Skin epidermis (tissue), 12 donors: ENCODE measurements at regions not wholly inside any gene's neighbourhood (a gene's known extent, or its start where the extent isn't known, plus 50 kb on each side); places are given as distances from the start of the nearest gene placed in this dataset.

Source experiments
- H3K27ac ChIP-seq, 21 experiments: fragments of 200-600 bp; sonication (generic) in 11 of 21; one replicate each; pipeline ENCODE4 v1.5.0; 2020; ENCODE audit warnings: mild to moderate bottlenecking in 3 of 21, inconsistent platforms in 2 of 21, moderate library complexity in 2 of 21
- H3K4me3 ChIP-seq, 7 experiments: fragments of 200-600 bp; sonication (generic) in 2 of 7; one replicate each; pipeline ENCODE4 v1.5.0; 2020; ENCODE audit warnings: inconsistent platforms in 2 of 7, mild to moderate bottlenecking in 2 of 7, moderate library complexity in 1 of 7

DNA sequence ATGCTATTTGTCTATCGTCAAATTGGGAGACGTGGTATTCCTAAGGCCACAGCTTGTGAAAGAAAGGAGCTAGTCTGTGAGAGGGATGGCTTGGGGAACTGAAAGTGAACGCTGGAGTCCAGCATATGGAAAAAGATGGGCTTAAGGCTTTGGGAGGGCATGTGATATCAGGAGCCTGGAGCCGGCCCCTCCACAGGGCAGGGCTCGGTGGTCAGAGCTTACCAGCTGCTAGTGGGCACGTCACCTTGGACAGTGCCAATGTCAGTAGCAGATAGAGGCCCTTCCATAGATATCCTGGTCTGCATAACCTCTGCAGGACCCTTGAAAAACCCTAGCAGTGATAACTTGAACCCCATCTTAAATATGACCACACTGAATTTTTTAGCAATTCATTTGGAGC, 259.1 kb upstream of the RAB6C start:
- no peak overlapping the region for H3K4me3 ChIP-seq
- no peak overlapping the region for H3K27ac ChIP-seq

DNA sequence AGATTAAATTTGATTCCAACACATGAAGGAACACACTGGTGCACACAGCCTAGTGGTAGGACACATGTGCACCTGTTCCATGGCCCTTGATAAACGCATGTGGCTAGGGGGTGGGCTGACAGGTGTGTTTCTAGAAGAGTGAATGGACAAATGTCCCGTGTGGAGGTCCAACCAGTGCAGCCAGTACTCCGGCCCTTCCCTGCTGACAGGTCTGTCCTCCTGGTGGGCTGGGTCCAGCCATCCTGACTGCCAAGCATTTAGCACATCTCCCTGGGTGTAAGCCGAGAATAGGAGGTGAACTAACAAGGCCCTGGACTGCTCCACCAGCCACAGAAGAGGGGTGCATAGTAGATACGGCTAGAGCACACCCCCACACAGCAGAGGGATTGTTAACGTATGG, 258.7 kb upstream of the RAB6C start:
- no peak overlapping the region for H3K27ac ChIP-seq

DNA sequence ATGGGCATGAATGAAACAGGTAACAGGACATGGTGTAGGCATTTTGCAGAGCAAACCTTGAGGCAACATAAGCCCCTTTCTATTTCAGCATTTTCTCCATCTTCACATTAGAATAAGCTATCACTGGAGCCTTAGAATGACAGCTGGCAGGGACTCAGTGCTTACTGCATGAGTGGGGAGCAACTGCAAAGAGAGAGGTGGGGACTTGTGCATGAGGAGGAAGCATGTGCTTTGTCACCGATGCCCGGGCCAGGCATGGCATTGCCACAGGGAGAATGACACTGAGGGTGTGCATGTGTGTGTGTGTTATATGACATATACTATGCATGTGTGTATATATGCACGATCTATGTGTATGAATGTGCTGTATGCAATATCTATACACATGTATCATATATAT, 258.2 kb upstream of the RAB6C start:
- Histone ChIP-seq H3K27ac (no peak overlapping the region), H3K4me3 (no peak overlapping the region)

More for the DNA sequence above, 258.7 kb upstream of the RAB6C start:
- no peak overlapping the region for H3K4me3 ChIP-seq

DNA sequence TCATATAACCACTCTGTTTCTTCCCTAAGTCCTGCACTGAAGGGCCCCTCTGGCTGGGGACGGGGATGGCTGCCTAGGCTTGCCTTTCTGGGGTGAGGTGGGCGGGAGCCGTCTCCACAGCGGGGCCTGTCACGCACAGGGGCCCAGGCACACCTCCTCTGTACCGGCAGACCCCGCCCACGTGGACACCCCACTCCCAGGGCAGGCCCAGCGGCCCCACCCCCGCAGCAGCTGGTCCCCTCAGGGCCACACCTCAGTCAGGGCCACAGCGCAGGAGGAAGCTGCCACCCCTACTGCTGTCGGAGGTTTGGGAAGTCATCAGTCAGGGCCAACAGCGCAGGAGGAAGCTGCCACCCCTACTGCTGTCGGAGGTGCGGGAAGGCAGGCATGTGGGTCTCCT, 257.6 kb upstream of the RAB6C start:
- Histone ChIP-seq H3K27ac (no peak overlapping the region), H3K4me3 (no peak overlapping the region)

DNA sequence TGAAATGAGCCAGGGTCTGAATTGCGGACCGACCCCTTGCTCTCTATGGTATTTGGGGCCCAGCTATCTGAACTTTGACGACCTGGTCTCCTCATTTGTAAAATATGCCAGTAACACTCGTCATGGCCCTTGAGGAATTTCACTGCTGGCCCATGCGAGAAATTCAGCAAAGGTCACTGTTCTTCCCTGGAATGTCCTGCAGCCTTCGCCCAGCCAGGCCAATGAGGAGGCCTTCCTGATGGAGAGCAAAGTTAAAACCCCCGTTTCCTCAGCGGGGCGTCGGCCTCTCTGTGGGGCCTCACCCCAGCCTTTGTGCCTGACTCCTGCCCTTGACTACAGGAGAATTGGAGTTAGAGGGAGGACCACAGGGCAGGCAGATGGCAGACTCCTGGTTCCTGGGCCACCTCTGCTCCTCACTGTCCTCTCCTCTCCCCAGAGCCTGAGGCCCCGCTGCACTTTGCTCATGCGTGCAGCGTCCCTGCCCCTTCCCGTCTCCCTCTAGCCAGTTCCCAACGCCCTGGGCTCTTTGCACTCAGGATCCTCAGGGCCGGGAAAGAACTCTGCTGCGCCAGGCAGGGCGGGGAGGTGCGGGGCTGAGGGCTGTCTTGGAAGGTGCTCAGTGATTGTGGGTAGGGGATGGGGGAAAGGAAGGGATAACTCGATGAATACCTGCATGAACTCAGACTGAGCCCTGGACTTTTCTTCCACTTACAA, 257.0 kb upstream of the RAB6C start:
- Histone ChIP-seq H3K4me3 (no peak overlapping the region), H3K27ac (no peak overlapping the region)

DNA sequence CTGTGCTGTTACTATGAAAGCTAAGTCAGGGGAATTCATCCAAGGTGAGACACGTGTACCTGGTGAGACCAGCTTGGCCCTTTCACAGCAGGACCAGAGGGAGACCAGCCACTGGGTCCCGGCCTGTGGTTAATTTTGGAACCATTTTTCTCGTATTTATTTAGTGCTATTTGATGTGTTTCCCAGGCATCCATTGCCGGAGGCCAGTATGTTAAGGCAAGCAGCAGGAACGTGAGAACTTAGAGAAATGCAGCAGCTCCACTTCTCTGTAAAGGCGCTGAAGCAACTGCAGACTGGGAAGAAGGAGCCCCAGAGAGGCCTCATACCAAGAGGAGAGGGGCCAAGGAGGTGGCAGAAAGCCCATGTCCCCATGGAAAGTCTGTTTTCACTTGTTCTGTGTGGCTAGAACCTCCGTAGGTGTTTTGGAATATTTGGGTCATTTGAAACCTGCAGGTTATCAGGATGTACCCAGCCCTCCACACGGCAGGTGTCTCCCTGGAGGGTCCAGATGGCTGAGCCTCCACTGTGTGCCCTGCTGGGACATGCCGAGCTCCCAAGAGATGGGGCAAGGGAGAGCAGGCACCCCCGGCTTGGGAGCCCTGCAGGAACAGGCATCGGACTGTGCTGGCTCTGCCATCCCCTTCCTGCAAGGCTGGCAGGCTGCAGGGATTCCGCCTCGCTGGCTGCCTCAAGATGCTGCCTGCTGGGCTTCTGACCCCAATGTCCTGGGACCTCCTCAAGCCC, 256.0 kb upstream of the RAB6C start:
- Histone ChIP-seq H3K4me3 (no peak overlapping the region), H3K27ac (no peak overlapping the region)

DNA sequence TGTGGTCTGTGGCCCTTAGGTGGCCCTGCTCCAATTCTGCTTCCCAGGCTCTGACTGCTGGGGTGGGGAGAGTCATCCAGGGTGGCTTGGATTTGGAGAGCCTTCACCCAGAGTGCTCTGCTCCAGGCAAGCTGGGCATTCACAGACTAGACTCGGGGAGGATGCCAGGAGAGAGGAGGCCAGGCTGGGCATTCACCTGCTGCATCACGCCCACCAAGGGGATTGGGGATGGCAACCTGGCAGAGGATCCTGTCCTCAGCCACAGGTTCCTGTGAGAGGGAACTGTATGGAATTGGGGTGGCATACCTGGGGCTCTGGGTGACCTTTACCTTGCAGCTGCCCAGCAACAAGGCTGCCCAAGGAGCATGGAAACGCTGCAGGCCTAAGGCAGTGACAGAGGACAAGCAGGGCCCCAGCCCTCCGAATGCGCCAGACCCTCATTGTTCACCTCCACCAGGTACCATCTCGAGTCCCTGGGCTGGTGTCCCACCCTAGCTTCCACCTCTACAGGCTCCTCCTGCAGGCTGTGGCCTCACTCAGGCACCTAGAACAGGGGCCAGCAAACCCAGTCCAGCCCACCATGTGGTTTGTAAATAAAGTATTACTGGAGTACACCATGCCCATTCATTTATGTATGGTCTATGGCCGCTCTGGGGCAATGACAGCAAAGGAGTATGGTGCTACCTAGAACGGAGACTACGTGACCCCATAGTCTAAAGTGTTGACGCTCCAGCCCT, 255.3 kb upstream of the RAB6C start:
- H3K4me3 ChIP-seq, result no peak overlapping the region
- H3K27ac ChIP-seq, result no peak overlapping the region

DNA sequence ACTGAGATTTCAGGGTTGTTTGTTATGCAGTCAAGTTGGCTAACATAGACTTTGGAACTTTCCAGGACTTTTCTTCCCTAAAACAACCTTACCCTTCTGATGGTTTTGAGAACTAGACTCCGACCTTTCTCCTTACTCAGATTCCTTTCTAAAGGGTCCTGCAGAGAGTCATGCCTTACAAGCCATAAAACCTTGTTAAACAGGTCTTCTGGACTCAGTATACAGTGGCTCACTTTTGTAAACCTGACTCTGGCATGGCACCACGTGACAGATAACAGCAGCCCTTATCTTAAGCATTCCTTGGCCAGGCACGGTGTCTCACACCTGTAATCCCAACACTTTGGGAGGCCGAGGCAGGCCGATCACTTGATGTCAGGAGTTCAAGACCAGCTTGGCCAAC, 253.2 kb upstream of the RAB6C start:
- no peak overlapping the region for H3K27ac ChIP-seq

DNA sequence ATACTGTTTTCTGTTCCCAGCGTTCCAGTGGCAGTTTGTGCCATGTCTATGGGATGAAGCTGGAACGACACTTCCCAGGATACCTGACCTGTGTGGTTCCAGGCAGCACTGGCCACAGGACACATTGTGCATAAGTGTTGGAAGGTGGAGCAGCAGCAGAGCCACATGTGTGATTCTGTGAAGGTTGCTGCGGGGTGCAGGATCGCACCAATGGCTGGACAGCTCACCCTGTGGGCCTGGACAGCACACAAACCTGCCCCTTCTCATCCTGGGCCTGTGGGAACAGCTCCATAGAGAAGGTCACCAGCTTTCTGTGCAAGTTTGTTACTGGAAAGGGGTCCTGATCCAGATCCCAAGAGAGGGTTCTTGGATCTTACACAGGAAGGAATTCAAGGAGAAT, 252.2 kb upstream of the RAB6C start:
- Histone ChIP-seq H3K27ac (no peak overlapping the region), H3K4me3 (no peak overlapping the region)

More for the DNA sequence above, 253.2 kb upstream of the RAB6C start:
- no peak overlapping the region for H3K4me3 ChIP-seq

DNA sequence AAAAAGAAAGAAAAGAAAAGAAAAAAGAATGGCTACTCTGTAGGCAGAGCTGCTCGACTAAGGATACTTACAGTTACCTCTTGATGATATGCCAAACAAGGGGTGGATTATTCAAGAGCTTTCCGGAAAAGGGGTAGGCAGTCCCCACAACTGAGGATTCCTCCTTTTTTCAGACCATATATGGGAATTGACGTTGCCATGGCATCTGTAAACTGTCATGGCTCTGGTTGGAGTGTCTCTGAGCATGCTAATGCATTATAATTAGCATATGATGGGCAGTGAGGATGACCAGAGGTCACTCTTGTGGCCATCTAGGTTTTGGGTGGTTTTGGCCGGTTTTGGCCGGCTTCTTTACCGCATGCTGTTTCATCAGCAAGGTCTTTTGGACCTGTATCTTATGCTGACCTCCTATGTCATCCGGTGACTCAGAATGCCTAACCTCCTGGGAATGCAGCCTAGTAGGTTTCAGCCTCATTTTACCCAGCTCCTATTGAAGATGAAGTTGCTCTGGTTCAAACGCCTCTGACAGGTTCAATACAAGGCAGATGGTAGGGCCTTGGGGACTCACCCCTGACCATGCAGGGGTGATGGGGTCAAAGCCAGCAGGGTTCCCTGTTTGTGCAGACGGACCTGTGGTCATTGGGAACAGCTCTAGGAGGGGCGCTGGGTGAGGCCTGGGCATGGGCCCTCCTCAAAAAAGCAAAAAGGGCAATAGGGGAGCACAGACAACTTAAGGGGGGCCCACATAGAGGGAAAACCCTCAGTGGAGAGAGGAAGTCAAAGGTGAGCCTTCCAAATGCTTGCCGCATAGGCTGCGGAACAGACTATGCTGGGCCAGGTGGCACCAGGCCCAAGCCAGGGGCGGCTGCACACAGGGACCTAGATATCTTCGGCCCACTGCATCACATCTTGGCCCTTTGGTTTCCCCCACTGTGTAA, 251.2 kb upstream of the RAB6C start:
- no peak overlapping the region for H3K27ac ChIP-seq
- no peak overlapping the region for H3K4me3 ChIP-seq

DNA sequence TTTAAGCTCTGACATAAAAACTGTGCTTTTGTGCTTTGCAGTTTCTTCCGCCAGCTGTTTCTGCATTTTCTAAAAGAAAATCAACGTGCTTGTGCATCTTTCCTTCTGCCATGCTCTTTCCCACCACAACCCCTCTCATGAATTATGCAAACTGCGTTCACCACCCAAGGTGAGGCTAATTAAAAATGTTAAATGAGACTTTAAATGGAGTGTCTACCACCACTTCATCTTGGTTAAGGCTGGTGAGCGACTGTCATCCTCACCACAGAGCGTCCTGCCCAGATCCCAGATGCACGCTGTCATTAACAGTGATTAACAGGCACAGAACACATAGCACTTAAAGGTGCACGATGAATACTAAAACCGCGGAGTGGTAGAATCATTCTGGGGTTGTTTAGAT, 250.5 kb upstream of the RAB6C start:
- no peak overlapping the region for H3K4me3 ChIP-seq
- H3K27ac ChIP-seq, result no peak overlapping the region

DNA sequence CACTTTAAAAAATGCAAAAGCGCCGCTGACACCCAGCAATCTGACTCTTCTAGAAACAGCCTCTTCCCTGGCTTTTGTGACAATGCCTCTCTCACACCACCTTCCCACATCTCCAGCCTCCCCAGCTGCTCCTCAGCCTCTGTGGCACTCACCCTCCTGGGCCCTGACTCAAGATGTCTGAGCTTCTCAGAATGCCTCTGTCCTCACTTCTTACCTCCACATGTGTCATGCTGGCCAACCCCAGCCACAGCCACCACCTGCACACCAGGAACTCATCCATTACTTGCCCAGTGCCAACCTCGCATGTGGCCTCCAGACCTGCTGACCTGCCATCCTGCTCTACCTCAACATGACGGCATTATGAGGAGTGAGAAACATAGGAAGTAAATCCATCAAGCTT, 249.8 kb upstream of the RAB6C start:
- Histone ChIP-seq H3K4me3 (no peak overlapping the region), H3K27ac (no peak overlapping the region)

DNA sequence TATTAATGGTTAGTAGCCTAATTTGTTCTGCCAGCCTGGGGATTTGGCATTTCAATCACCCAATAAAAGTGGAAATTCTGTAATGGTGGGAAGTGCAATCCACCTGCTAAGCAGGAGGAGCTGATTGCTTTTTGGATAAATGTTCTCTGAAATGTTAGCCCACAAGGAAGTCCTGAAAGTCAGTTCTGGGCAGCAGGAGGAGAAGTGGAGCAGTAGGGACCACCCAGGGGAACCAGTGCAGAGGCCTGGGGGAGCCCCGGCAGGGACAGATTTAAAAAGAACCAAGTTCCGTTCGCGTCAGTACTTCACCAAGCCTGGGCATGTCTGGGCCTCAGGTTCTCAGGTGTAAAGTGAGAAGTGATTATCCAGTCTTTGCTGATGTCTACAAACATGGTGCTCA, 248.5 kb upstream of the RAB6C start:
- Histone ChIP-seq H3K27ac (no peak overlapping the region), H3K4me3 (no peak overlapping the region)

DNA sequence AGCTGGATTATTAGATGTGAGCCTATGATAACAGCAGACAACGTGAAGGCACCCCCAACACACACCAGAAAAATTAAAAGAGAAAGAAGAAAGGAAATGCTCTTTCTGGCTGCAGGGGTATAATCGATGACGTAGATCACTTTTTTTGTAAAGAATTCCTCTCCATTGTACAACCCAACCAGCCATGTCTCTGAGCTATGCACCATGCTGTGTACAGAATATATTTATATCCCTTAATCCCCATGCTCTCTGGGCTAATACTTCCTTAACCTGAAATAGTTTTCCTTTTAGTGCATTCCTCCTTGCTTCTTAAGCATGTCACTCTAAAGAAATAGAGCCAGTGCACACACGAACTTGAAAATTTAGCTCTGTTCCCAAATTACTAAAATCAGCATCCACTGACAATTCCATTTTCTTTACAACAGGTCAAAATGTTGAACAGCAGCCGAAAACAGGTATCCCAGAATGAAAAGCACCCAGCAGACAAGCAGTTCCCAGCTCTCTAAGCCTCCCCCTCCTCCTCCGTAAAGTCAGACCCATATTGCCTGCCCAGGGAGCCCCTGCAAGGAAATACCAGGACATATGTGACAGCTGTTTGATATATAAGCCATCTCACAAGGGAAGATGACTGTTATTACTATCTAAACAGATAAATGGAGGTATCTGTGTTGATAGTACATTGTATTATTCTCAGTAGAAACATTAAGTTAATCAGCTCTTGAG, 247.4 kb upstream of the RAB6C start:
- H3K4me3 ChIP-seq, result no peak overlapping the region
- H3K27ac ChIP-seq, result no peak overlapping the region

DNA sequence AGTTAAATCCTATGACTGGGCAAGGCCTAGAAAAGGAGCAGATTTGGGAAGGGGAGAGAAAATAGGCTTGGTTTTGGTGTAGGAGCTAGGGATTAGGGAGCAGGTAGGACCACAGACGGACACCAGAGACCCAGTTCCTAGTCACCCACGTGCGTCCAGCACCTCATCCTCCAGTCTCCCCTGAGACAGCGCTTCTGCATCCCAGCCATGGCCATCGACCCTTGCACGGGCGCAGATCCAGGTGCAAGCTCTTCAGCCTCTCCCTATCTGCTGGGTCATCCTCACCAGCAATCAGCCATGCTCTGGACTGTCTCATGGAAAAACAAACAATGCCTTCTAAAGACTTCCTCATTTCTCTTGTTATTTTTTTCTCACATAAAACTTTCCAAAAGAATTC, 246.8 kb upstream of the RAB6C start:
- H3K27ac ChIP-seq, result no peak overlapping the region
- H3K4me3 ChIP-seq, result no peak overlapping the region

DNA sequence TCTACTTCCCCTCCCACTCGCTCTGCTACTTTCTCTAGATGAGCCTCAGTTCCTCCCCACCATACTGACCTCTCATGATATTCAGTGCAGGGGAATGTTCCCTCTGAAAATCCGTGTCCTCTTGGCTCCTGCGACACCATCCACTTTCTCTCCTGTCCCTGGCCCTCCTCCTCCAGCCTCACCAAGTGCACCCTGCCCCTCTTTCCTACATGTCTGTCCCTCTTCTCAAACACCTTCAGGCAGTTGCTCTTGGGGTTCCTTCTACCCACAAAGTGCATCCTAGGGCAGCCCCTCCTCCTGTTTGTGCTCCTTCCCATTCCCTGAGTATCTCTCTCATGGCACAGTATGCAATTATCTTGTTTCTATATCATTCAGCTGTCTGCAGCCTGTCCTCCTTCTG, 246.4 kb upstream of the RAB6C start:
- Histone ChIP-seq H3K27ac (no peak overlapping the region), H3K4me3 (no peak overlapping the region)

DNA sequence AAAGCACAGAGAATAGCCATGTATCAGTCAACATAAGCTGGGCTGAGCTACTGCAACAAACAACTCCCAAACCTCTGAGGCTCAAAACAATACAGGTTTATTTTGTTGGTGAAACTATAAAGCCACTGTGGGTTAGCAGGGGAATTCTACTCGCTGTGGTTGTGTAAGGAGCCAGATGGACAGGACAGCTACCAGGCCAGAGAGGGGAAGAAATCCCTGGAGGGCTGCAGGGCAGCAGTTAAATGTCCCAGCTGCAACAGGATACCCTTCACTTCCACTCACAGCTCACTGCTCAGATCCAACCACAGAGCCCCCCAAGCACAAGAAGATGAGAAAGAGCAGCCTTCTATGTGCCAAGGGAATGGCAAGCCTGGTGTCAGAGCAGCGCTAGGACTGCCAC, 245.9 kb upstream of the RAB6C start:
- no peak overlapping the region for H3K4me3 ChIP-seq
- H3K27ac ChIP-seq, result no peak overlapping the region

DNA sequence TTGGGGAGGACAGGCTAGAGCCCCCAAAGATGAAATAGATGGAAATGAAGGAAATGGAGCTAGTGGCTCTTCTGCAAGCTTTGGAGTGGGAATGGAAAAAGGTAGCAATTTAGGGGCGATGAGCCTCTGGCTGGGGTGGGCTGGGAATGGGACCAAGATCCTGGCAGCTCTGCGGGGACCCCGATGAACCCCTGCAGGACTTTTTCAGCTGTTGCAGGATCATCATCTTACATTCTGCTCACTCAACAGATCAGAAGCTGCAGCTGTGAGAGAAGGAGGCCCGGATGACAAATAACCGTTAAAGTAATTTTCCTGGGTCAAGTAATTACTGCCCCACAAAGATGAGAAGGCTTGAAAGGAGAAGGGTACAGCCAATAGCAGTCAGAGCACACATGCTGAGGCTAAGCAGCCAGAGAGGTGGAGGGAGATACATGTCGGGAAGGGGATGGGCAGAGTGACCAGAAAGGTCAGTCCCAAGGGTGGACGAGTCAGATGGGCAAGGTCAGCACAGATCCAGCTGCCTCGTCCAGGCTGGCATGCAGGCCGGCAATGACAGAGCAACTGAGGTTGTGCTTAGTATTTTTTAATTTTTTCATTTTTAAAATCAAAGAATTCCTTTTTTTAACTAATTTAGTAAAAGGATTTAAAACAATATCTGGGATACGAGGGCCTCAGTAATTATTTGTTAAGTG, 245.0 kb upstream of the RAB6C start:
- Histone ChIP-seq H3K27ac (no peak overlapping the region), H3K4me3 (no peak overlapping the region)

DNA sequence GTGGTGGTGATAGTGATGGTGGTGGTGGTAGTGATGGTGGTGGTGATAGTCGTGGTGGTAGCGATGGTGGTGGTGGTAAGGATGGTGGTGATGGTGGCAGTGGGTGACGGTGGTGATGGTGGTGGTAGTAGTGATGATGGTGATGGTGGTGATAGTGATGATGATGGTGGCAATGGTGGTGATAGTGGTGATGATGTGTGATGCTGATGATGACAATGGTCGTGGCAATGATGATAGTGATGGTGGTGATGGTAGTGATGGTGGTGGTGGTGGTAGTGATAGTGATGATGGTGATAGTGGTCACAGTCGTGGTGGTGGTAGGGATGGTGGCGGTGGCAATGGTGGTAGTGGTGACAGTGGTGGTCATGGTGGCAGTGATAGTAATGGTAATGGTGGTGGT, 243.9 kb upstream of the RAB6C start:
- H3K4me3 ChIP-seq, result no peak overlapping the region

More for the DNA sequence above, 243.9 kb upstream of the RAB6C start:
- H3K27ac ChIP-seq, result no peak overlapping the region
